UCSD-AML1 (cell line): ENCODE measurements at regions not wholly inside any gene's neighbourhood (a gene's known extent, or its start where the extent isn't known, plus 50 kb on each side); places are given as distances from the start of the nearest gene placed in this dataset.
"Not testable (repeated sequence)": the region's sequence is repeated elsewhere in the genome, so short reads cannot be mapped to it uniquely, and the experiment has no call there.

Experiments used
- DNase-seq: peaks from one replicate; lab custom pipeline; 2025; ENCODE audit not compliant: unreplicated experiment; lab: John Stamatoyannopoulos, UW

GRCh38 chr6:163760860-163761259 lies 346.3 kb downstream of the QKI start:
- no peak for DNase-seq

GRCh38 chr6:163759542-163759941 lies 345.0 kb downstream of the QKI start:
- DNase-seq, result no peak

GRCh38 chr6:163757520-163757919 lies 343.0 kb downstream of the QKI start:
- DNase-seq, result no peak

GRCh38 chr6:163756079-163756478 lies 341.6 kb downstream of the QKI start:
- no peak for DNase-seq

- no peak for DNase-seq
These were observed 340.3 kb downstream of the QKI start for GRCh38 chr6:163754866-163755265.

- DNase-seq, result no peak
These were observed 338.9 kb downstream of the QKI start for GRCh38 chr6:163753430-163753829.

GRCh38 chr6:163752446-163752845 lies 337.9 kb downstream of the QKI start:
- DNase-seq, result no peak

GRCh38 chr6:163751032-163751525 lies 336.6 kb downstream of the QKI start:
- DNase-seq, result no peak

- DNase-seq, result peak; percentile 49
These were observed 336.0 kb downstream of the QKI start for GRCh38 chr6:163750431-163751031.

GRCh38 chr6:163748886-163749285 lies 334.4 kb downstream of the QKI start:
- no peak for DNase-seq

- DNase-seq, result no peak
These were observed 333.5 kb downstream of the QKI start for GRCh38 chr6:163748036-163748435.

GRCh38 chr6:163747058-163747457 lies 332.5 kb downstream of the QKI start:
- DNase-seq, result not testable (repeated sequence)

GRCh38 chr6:163745536-163746400 lies 331.2 kb downstream of the QKI start:
- DNase-seq, result no peak

GRCh38 chr6:163744256-163744925 lies 329.9 kb downstream of the QKI start:
- DNase-seq, result no peak

GRCh38 chr6:163743796-163744195 lies 329.3 kb downstream of the QKI start:
- DNase-seq, result no peak

GRCh38 chr6:163741743-163742363 lies 327.3 kb downstream of the QKI start:
- DNase-seq, result no peak

GRCh38 chr6:163741342-163741741 lies 326.8 kb downstream of the QKI start:
- no peak for DNase-seq

GRCh38 chr6:163739966-163740365 lies 325.4 kb downstream of the QKI start:
- no peak for DNase-seq

GRCh38 chr6:163739408-163739725 lies 324.8 kb downstream of the QKI start:
- DNase-seq, result no peak

GRCh38 chr6:163738725-163739407 lies 324.3 kb downstream of the QKI start:
- no peak for DNase-seq

- no peak for DNase-seq
These were observed 323.8 kb downstream of the QKI start for GRCh38 chr6:163738304-163738703.
